HG02840 (cell line): ENCODE measurements at regions not wholly inside any gene's neighbourhood (a gene's known extent, or its start where the extent isn't known, plus 50 kb on each side); places are given as distances from the start of the nearest gene placed in this dataset.
"Not testable (repeated sequence)": the region's sequence is repeated elsewhere in the genome, so short reads cannot be mapped to it uniquely, and the experiment has no call there.

ENCODE experiments used
- ATAC-seq: cut with Tn5 transposase; IDR thresholded peaks from one replicate; pipeline ENCODE4 v1.9.1; 2021; ENCODE audit warnings: mild to moderate bottlenecking, moderate library complexity, moderate number of reproducible peaks; ENCODE audit not compliant: unreplicated experiment, low FRiP score

DNA sequence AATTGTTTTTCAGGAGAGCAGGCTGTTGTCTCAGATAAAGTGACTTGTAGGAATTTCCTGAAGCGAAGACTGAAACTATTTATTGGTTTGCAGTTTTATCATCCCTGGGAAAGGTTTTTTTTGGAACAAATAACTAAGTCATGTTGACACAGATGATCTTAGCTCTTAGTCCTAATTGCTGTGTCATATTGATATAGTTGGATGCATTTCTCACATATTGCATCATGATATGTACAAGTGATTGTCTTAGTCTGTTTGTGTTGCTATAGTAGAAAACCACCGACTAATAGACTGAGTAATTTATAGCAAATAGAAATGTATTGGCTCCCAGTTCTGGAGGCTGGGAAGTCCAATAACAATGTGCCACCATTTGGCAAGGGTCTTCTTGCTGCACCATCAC, 397.5 kb upstream of the PPP1R2C start:
- no peak for ATAC-seq

DNA sequence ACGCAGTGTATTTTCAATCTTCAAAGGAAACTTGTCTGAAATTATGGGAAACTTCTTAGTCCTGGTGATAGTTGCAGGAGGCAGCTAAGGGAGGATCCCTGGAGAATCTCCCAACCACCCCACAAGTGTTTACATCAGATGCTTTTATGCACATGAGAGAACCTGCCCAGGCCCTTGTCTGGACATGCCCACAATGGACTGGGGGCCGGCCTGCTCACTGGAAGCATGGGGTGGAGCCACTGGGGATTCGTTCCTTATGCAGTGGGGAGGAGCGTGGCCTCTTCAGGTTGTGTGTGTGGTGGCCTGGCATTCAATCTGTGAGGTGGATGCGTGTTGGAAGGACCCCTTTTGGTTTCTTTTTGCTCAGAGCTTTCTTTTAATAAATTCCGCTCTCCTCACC, 398.7 kb upstream of the PPP1R2C start:
- no peak for ATAC-seq

DNA sequence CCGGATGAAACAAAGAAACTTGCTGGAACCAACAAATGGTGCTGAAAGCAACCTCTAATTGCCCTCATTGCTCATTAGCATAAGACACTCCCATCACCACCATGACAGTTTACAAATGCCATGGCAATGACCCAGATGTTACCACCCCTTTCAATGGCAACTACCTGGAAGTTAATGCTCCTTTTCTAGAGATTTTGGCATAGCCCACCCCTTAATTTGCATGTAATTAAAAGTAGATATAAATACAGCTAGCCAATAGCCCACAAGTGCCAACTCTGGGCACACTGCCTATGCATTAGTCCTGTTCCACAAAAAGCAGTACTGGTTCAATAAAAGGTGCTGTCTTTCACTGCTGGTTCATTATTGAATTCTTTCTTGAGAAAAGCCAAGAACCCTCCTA, 410.3 kb upstream of the PPP1R2C start:
- ATAC-seq = no peak

- no peak for ATAC-seq
Observed at GRCh38 chrX:43211570-43211969, 433.6 kb upstream of the PPP1R2C start.

GRCh38 chrX:43218198-43218597, 437.9 kb upstream of the MAOA start:
- ATAC-seq = no peak

DNA sequence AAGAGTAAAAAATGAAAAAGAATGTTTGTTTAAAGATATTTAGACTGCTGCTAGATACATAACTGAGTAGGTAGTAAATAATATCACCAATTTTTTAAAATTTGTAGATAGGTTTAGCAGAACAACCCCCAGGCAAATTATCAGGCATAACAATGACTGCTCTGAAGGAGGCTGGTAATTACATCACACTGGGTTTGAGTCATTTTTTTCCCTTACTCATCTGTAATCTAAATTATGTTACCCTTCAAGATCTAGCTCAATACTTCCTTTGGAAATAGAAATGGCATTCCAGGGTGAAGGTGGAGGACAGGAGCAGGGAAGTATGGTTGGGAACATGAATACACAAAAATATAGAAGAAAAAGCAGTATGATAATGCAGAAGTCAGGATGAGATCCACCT, 431.6 kb upstream of the MAOA start:
- no peak for ATAC-seq

DNA sequence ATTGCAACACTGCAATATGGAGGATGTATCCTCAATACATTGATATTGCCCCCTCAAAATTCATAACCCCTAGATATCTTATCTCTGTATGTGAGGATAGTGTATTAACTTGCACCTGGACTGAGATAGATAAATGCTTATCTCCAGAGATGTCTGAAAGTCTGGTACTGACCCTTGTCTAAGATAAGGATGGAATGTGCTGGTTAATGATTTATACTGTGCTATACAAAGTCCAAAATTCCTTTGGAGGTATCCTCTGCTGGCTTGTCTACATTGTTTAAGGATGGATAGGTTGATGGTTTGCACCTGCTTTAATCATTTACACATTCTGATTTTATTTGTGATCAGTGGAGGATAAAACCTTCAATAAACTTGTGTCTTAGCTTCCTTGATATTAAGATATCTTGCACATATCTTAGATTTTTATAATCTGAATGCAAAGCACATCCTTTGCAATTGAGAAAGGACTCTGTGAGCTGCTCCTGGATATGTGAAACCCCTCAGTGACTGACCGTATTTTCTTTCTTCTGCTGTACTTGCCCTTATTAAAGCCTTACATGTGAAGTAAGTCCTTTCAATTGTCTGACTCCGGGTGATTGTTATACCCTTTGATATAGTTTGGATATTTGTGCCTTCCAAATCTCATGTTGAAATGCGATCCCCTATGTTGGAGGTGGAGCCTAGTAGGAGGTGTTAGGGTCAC, 430.3 kb upstream of the MAOA start:
- no peak for ATAC-seq

DNA sequence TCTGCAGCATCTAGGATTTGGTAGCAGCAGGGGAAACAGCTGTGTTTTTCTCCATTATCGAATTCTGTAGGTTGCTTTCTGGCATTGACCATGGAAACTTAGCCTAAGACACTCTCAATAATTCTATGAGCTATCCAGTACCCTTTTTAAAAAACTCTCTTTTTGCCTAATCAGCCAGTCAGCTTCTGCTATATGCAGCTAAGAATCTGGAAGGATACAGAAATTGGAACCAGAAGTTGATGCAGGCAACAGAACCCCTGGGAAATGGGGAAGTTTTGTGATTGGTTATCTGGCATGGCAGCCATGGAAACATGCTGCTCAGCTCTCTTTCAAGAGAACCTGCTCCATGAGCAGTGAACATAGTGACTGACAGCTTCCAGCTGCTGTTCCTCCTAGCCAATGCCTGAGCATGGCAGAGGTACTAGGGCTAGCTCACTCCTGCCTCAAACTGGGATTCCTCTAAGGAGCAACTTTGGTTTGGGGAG, 417.6 kb upstream of the MAOA start:
- ATAC-seq = no peak

- no peak for ATAC-seq
Observed at GRCh38 chrX:43239356-43239755, 416.7 kb upstream of the MAOA start.

- no peak for ATAC-seq
Observed at GRCh38 chrX:43255596-43255995, 400.5 kb upstream of the MAOA start.

- ATAC-seq = no peak
Observed at GRCh38 chrX:43266487-43266886, 389.6 kb upstream of the MAOA start.

DNA sequence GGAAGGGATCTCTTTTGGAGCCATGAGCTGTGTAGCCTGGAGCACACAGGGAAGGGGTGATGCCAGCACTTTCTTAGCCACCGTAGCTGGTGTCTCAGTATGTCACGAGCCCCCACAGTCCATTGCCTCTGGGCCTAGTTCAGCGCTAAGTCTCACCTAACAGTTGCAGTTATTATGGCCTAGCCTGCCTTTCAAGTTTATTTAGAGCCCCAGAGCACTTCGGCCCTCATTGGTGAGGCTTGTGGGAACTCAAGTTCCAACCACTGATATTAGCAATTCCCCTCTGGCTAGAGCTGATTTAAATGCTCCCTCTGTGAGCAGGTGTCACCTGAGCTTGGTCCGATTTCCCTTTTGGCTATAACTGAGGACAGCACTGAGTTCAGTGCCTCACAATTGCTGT, 388.4 kb upstream of the MAOA start:
- ATAC-seq = no peak

DNA sequence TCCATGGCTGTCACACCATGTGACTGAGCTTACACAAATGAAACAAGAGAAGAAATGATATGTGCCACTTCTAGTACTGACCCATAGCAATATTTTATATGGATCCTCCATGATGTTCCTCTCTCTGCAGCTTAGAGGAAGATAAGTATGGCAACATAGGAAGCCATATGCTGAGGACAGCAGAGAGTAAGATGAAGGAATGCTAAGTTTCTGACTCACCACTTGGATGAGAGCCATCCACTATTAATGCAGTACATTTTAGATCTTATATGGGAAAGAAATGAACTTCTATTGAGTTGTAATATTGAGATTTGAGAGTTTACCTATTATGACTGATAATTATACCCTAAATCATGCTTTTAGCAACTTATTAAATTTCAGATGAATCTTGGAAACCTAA, 386.9 kb upstream of the MAOA start:
- no peak for ATAC-seq

DNA sequence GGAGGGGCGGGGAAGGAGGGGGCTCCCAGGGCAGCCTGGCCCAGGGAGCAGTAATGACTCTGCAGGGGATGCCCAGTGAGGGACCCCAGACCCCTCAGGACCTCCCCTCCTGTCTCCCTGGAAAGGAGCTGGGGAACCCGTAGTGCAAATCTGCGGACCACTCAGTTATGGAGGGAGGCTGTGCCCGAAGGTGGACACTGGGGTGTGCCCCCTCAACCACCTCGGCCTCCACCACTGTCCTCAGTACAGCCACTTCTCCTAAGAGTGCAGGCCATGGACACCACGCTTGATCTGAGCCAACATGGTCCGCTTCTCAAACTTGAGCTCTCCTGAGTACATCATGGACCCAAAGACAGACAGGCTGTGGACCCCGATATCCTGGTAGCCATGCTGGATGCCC, 378.2 kb upstream of the MAOA start:
- ATAC-seq = no peak

GRCh38 chrX:43278440-43278839, 377.7 kb upstream of the MAOA start:
- ATAC-seq = no peak

DNA sequence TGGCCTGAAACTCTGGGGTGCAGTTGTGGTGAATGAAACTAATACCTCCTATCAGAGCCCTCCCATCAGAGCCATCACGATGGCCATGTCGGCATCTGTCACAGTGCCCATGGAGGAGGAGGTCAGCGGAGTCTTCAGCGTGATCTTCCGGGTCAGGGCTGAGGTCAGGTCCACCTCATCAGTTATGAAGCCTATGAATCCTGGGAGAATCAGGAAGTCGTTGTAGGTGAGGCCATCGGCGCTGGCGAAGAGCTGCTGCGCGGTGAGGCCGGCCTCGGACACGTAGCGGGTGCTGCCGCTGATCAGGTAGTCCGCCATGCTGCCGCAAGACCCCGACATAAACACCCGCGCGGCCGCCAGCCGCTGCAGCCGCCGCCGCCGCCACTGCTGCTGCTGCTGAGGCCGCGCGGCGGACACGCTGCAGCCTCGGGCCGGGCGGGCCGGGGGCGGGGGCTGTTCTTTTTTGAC, 376.7 kb upstream of the MAOA start:
- ATAC-seq = no peak

- no peak for ATAC-seq
Observed at GRCh38 chrX:43283187-43283586, 372.9 kb upstream of the MAOA start.

- not testable (repeated sequence) for ATAC-seq
Observed at GRCh38 chrX:43311625-43312024, 344.5 kb upstream of the MAOA start.

DNA sequence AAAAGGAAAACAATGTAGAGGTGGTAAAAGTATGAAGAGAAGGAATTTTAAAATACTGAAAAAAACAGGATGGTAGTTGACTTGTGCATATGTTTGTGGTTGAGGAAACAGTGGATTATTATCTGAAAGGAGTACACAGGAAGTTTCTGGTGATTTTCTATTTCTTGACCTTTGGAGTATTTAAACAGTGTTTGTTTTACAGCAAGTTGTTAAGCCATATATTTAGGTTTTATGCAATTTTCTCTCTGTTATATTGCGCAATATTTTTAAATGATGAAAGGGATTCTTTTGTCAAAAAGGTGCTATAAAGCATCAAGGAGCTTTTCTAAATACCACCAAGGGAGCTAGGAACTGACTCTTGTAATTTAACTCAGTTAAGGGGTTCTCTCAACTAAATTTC, 343.1 kb upstream of the MAOA start:
- no peak for ATAC-seq

DNA sequence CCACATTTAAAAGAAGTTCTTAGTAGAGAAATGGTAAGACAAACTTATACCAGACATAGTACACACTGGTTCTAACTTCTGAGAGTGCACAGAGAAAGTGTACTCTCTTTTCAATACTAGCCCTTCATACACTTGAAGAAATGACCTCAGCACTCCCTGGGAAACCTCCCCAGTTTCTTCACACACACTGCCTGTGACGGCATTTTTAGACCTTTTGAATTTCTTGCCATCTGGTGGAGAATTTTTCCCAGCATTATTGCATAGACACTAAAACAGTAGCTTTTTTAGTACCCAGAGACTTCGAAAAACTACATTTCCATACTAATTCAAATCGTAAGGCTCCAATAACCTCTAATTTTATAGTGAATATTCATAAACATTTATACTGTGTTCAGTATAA, 341.6 kb upstream of the MAOA start:
- ATAC-seq = no peak

DNA sequence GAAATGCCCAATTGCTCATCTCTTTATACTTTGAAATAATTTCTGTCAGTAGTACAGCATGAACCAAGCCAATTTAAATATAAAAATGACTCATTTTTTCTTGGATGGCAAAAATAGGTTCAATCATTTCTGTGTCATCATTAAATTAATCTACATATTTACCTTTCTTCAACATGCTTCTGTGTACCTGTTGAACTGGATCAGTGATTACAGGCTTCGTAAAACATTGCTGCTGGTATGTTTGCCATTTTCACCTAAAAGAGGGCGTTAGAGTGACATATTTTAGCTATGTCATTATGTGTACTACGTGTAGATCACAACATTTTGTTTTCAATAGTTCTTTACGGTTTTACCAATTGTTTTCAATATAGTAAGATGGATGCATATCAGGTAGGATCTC, 340.5 kb upstream of the MAOA start:
- ATAC-seq = no peak

DNA sequence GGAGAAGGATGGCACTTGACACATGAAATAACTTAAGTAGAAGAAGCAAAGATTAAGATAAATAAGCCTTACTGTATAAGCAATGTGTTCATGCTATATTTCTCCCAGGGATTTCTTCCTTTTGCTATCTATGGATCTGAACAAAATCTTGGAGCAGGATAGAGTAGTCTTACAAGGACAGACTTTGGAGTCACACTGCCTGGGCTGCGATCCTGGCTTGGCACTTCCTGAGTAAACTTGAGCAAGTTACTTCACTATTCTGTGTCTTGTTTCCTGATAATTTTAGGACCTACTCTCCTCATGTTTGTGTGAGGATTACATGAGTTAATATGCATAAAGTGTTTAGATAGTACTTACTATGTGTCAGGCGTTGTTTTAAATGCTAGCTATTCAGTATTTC, 340.0 kb upstream of the MAOA start:
- ATAC-seq = no peak

DNA sequence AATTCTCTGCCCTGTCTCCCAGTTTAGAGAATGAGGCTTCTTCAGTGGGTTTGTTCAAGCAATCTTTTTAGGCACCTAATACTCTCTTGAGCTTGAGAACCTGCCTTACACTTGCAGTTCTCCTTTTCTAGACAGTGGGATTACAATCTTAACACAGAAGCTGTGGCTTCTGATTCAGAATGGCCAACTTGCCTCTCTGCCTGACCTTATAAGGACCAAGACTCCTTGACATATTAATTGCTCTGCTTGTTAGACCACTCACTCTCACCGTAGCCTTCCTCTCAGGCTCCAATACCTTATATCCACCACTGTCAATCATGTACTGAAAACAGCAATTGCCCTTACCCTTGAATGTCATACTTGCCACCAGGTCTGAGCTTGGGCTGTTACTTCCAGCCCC, 338.7 kb upstream of the MAOA start:
- ATAC-seq = no peak
